DOHH2 (cell line): ENCODE measurements at regions not wholly inside any gene's neighbourhood (a gene's known extent, or its start where the extent isn't known, plus 50 kb on each side); places are given as distances from the start of the nearest gene placed in this dataset.
"Not testable (repeated sequence)": the region's sequence is repeated elsewhere in the genome, so short reads cannot be mapped to it uniquely, and the experiment has no call there.

ENCODE experiments used
- H3F3A ChIP-seq: fragments of 200-600 bp; sonication (generic), shearing (Covaris generic); 2 replicates; pipeline ENCODE4 v1.6.0; 2016; ENCODE audit warnings: antibody characterized with exemption, mild to moderate bottlenecking; ENCODE audit not compliant: control insufficient read depth, insufficient read depth
- H3K27ac ChIP-seq: fragments of 200-600 bp; sonication (generic); 2 replicates; pipeline ENCODE4 v1.5.1; 2014; ENCODE audit warnings: low read depth, mild to moderate bottlenecking, low read length, moderate library complexity
- H3K27me3 ChIP-seq: fragments of 200-600 bp; sonication (generic); 2 replicates; pipeline ENCODE4 v1.6.1; 2014; ENCODE audit warnings: mild to moderate bottlenecking, low read length, mixed read lengths; ENCODE audit not compliant: control insufficient read depth
- H3K36me3 ChIP-seq: fragments of 200-600 bp; sonication (generic); 2 replicates; pipeline ENCODE4 v1.6.1; 2014; ENCODE audit warnings: mild to moderate bottlenecking, low read length, moderate library complexity, mixed read lengths; ENCODE audit not compliant: control insufficient read depth
- H3K4me1 ChIP-seq: fragments of 200-600 bp; sonication (generic); 2 replicates; pipeline ENCODE4 v1.6.1; 2014; ENCODE audit warnings: mild to moderate bottlenecking, low read length, mixed read lengths; ENCODE audit not compliant: control insufficient read depth
- H3K4me2 ChIP-seq: fragments of 200-600 bp; sonication (generic); 2 replicates; pipeline ENCODE4 v1.6.0; 2014; ENCODE audit warnings: mild to moderate bottlenecking, low read length, moderate library complexity
- H3K4me3 ChIP-seq: fragments of 200-600 bp; sonication (generic); 2 replicates; pipeline ENCODE4 v1.5.1; 2014; ENCODE audit warnings: mild to moderate bottlenecking, low read length, mixed read lengths
- H3K79me2 ChIP-seq: fragments of 200-600 bp; sonication (generic); 2 replicates; pipeline ENCODE4 v1.6.1; 2014; ENCODE audit warnings: mild to moderate bottlenecking, low read length, mixed read lengths; ENCODE audit not compliant: control insufficient read depth
- H3K9me2 ChIP-seq: fragments of 200-600 bp; sonication (generic); replicated peaks from 2 replicates; pipeline ENCODE4 v1.6.1; 2014; ENCODE audit warnings: mild to moderate bottlenecking, low read length, mixed read lengths; ENCODE audit not compliant: control insufficient read depth
- H3K9me3 ChIP-seq: fragments of 200-600 bp; sonication (generic); 2 replicates; pipeline ENCODE4 v1.6.1; 2014; ENCODE audit warnings: antibody characterized with exemption, low read length, mixed read lengths; ENCODE audit not compliant: control insufficient read depth, insufficient read depth
- H4K20me1 ChIP-seq: fragments of 200-600 bp; sonication (generic); 2 replicates; pipeline ENCODE4 v1.6.0; 2014; ENCODE audit warnings: low read depth, mild to moderate bottlenecking, antibody characterized with exemption, low read length, moderate library complexity; ENCODE audit not compliant: control insufficient read depth, insufficient read depth
- CTCF ChIP-seq: fragments of 200-600 bp; sonication (generic); IDR thresholded peaks from one replicate; pipeline ENCODE4 v1.5.1; 2014; ENCODE audit warnings: antibody characterized with exemption, mild to moderate bottlenecking, low read depth, low read length; ENCODE audit not compliant: poor library complexity, severe bottlenecking
- EZH2phosphoT487 ChIP-seq: fragments of 200-600 bp; sonication (generic); IDR thresholded peaks from 2 replicates; pipeline ENCODE4 v1.6.1; 2017; ENCODE audit warnings: borderline replicate concordance, mild to moderate bottlenecking, antibody characterized with exemption, low read length, moderate library complexity, mixed read lengths

GRCh38 chr18:21960189-21960588 lies 209.2 kb upstream of the GATA6 start:
- TF ChIP-seq CTCF (no peak), EZH2phosphoT487 (no peak)
- H4K20me1 ChIP-seq = no peaks in the 10 kb centered on the region
- H3K79me2 ChIP-seq = no peaks in the 10 kb centered on the region
- H3K9me3 ChIP-seq = no peaks in the 10 kb centered on the region
- no peaks in the 10 kb centered on the region for H3K27me3 ChIP-seq
- no peaks in the 10 kb centered on the region for H3K36me3 ChIP-seq
- no peak overlapping the region for H3K4me2 ChIP-seq
- H3K4me1 ChIP-seq = no peaks in the 10 kb centered on the region
- no peak overlapping the region for H3K27ac ChIP-seq
- H3F3A ChIP-seq = no peaks in the 10 kb centered on the region
- no peak overlapping the region for H3K4me3 ChIP-seq
- H3K9me2 ChIP-seq = no peaks in the 10 kb centered on the region

- Histone ChIP-seq H3K36me3 (no peaks in the 10 kb centered on the region), H3K79me2 (no peaks in the 10 kb centered on the region), H3K9me3 (no peaks in the 10 kb centered on the region), H3K4me1 (no peaks in the 10 kb centered on the region), H3K4me3 (no peak overlapping the region), H3K27me3 (no peaks in the 10 kb centered on the region), H3K4me2 (no peak overlapping the region), H3K9me2 (no peaks in the 10 kb centered on the region), H4K20me1 (no peaks in the 10 kb centered on the region), H3K27ac (no peak overlapping the region), H3F3A (no peaks in the 10 kb centered on the region)
- TF ChIP-seq EZH2phosphoT487 = no peak
Measured at GRCh38 chr18:21963336-21963735, 206.1 kb upstream of the GATA6 start.

GRCh38 chr18:21968338-21968737 lies 201.1 kb upstream of the GATA6 start:
- Histone ChIP-seq H3K4me1 (no peaks in the 10 kb centered on the region), H4K20me1 (no peaks in the 10 kb centered on the region), H3K36me3 (no peaks in the 10 kb centered on the region), H3K79me2 (no peaks in the 10 kb centered on the region), H3F3A (no peaks in the 10 kb centered on the region), H3K4me3 (no peak overlapping the region), H3K9me2 (no peaks in the 10 kb centered on the region), H3K27me3 (no peaks in the 10 kb centered on the region), H3K27ac (no peak overlapping the region), H3K4me2 (no peak overlapping the region), H3K9me3 (no peaks in the 10 kb centered on the region)
- TF ChIP-seq CTCF (no peak), EZH2phosphoT487 (no peak)

- Histone ChIP-seq H3K4me1 (no peaks in the 10 kb centered on the region), H3K27me3 (no peaks in the 10 kb centered on the region), H3K4me2 (no peak overlapping the region), H3K9me2 (no peaks in the 10 kb centered on the region), H3K79me2 (no peaks in the 10 kb centered on the region), H3F3A (no peaks in the 10 kb centered on the region), H3K36me3 (no peaks in the 10 kb centered on the region), H3K9me3 (no peaks in the 10 kb centered on the region), H3K27ac (no peak overlapping the region), H3K4me3 (no peak overlapping the region), H4K20me1 (no peaks in the 10 kb centered on the region)
- no peak for TF ChIP-seq CTCF
- no peak for TF ChIP-seq EZH2phosphoT487
Measured at GRCh38 chr18:21972281-21972680, 197.1 kb upstream of the GATA6 start.

GRCh38 chr18:21975954-21976353 lies 193.4 kb upstream of the GATA6 start:
- H3K36me3 ChIP-seq, H3K79me2 ChIP-seq, H3F3A ChIP-seq, H3K4me3 ChIP-seq, H3K9me2 ChIP-seq, H3K27me3 ChIP-seq, H4K20me1 ChIP-seq, H3K4me1 ChIP-seq, H3K9me3 ChIP-seq, H3K4me2 ChIP-seq, H3K27ac ChIP-seq: not testable (repeated sequence)
